AG10803 (cell line): ENCODE measurements at regions not wholly inside any gene's neighbourhood (a gene's known extent, or its start where the extent isn't known, plus 50 kb on each side); places are given as distances from the start of the nearest gene placed in this dataset.
"Not testable (repeated sequence)": the region's sequence is repeated elsewhere in the genome, so short reads cannot be mapped to it uniquely, and the experiment has no call there.

Experiments
- DNase-seq: peaks from one replicate; pipeline ENCODE4 v3.0.0; 2010; ENCODE audit warnings: low read depth
- H3K4me3 ChIP-seq: 2 replicates; pipeline ENCODE4 v1.5.1; 2011; ENCODE audit warnings: mild to moderate bottlenecking, low read length, control low read depth
- CTCF ChIP-seq: conservative IDR thresholded peaks from 2 replicates; pipeline ENCODE4 v1.5.1; 2011; ENCODE audit warnings: mild to moderate bottlenecking, low read length, control low read depth, inconsistent platforms

- H3K4me3 ChIP-seq: no peak overlapping the region
- no peak for TF ChIP-seq CTCF
- no peak for DNase-seq
Measured at GRCh38 chr2:13289310-13289709, 572.6 kb downstream of the TRIB2 start.

- not testable (repeated sequence) for H3K4me3 ChIP-seq, DNase-seq
Measured at GRCh38 chr2:13308478-13308805, 591.7 kb downstream of the TRIB2 start.

- no peak for DNase-seq
- no peak for TF ChIP-seq CTCF
Measured at GRCh38 chr2:13308989-13309388, 592.3 kb downstream of the TRIB2 start.

GRCh38 chr2:13332060-13332459 is 615.3 kb downstream of the TRIB2 start:
- H3K4me3 ChIP-seq: no peak overlapping the region
- TF ChIP-seq CTCF: no peak
- DNase-seq: no peak

More at GRCh38 chr2:13308989-13309388, 592.3 kb downstream of the TRIB2 start:
- H3K4me3 ChIP-seq: no peak overlapping the region

GRCh38 chr2:13334071-13334470 is 617.3 kb downstream of the TRIB2 start:
- H3K4me3 ChIP-seq: not testable (repeated sequence)

GRCh38 chr2:13334545-13334944 is 617.8 kb downstream of the TRIB2 start:
- TF ChIP-seq CTCF: no peak
- DNase-seq: no peak
- no peak overlapping the region for H3K4me3 ChIP-seq

More at GRCh38 chr2:13334071-13334470, 617.3 kb downstream of the TRIB2 start:
- not testable (repeated sequence) for DNase-seq

- no peak for DNase-seq
- H3K4me3 ChIP-seq: no peak overlapping the region
- no peak for TF ChIP-seq CTCF
Measured at GRCh38 chr2:13335862-13336535, 619.3 kb downstream of the TRIB2 start.

- no peak for DNase-seq
- H3K4me3 ChIP-seq: no peak overlapping the region
- TF ChIP-seq CTCF: no peak
Measured at GRCh38 chr2:13351068-13351467, 634.3 kb downstream of the TRIB2 start.
